ENCODE measurements at regions not wholly inside any gene's neighbourhood (a gene's known extent, or its start where the extent isn't known, plus 50 kb on each side); places are given as distances from the start of the nearest gene placed in this dataset.

GRCh38 chr10:120641695-120642094 is 184.7 kb downstream of the PLPP4 start:
- H3K4me3 ChIP-seq (ENCODE audit: low read depth in 1 of 3, low read length in 3 of 3): no peak overlapping the region
- WGBS, 3 donors: 37 to 71% (median 45%) methylated on average over 1 of the region's 1 CpG
- no peaks in the 10 kb centered on the region for H3K27me3 ChIP-seq (ENCODE audit: control insufficient read depth in 3 of 3, insufficient read depth in 3 of 3, low read length in 3 of 3)
- no peaks in the 10 kb centered on the region for H3K36me3 ChIP-seq (ENCODE audit: control insufficient read depth in 3 of 3, insufficient read depth in 2 of 3, low read depth in 1 of 3, low read length in 3 of 3)
- H3K9me3 ChIP-seq (ENCODE audit: control insufficient read depth in 2 of 2, insufficient read depth in 1 of 2, low read depth in 1 of 2, low read length in 1 of 2): no peaks in the 10 kb centered on the region
- FAIRE-seq: no peak
- H3K4me1 ChIP-seq (ENCODE audit: control insufficient read depth in 3 of 3, insufficient read depth in 2 of 3, low read depth in 1 of 3, low read length in 2 of 3): no peaks in the 10 kb centered on the region
- H3K27ac ChIP-seq (ENCODE audit: low read depth in 1 of 3, low read length in 2 of 3): no peak overlapping the region
- no peak for DNase-seq

GRCh38 chr10:120643351-120643750 is 186.3 kb downstream of the PLPP4 start:
- Histone ChIP-seq H3K4me1 (ENCODE audit: control insufficient read depth in 3 of 3, insufficient read depth in 2 of 3, low read depth in 1 of 3, low read length in 2 of 3) (no peaks in the 10 kb centered on the region), H3K27ac (ENCODE audit: low read depth in 1 of 3, low read length in 2 of 3) (no peak overlapping the region), H3K9me3 (ENCODE audit: control insufficient read depth in 2 of 2, insufficient read depth in 1 of 2, low read depth in 1 of 2, low read length in 1 of 2) (no peaks in the 10 kb centered on the region), H3K36me3 (ENCODE audit: control insufficient read depth in 3 of 3, insufficient read depth in 2 of 3, low read depth in 1 of 3, low read length in 3 of 3) (no peaks in the 10 kb centered on the region), H3K4me3 (ENCODE audit: low read depth in 1 of 3, low read length in 3 of 3) (no peak overlapping the region), H3K27me3 (ENCODE audit: control insufficient read depth in 3 of 3, insufficient read depth in 3 of 3, low read length in 3 of 3) (no peaks in the 10 kb centered on the region)
- WGBS, 3 donors: 65 to 70% (median 68%) methylated on average over 2 of the region's 2 CpGs
- FAIRE-seq: no peak
- no peak for DNase-seq

GRCh38 chr10:120644556-120645410 is 187.8 kb downstream of the PLPP4 start:
- WGBS, 3 donors: 25 to 51% (median 33%) methylated on average over 1 of the region's 1 CpG
- no peaks in the 10 kb centered on the region for H3K4me1 ChIP-seq (ENCODE audit: control insufficient read depth in 3 of 3, insufficient read depth in 2 of 3, low read depth in 1 of 3, low read length in 2 of 3)
- DNase-seq (no peak), FAIRE-seq (no peak)
- H3K27me3 ChIP-seq (ENCODE audit: control insufficient read depth in 3 of 3, insufficient read depth in 3 of 3, low read length in 3 of 3): no peaks in the 10 kb centered on the region
- H3K4me3 ChIP-seq (ENCODE audit: low read depth in 1 of 3, low read length in 3 of 3): no peak overlapping the region
- H3K9me3 ChIP-seq (ENCODE audit: control insufficient read depth in 2 of 2, insufficient read depth in 1 of 2, low read depth in 1 of 2, low read length in 1 of 2): no peaks in the 10 kb centered on the region
- no peaks in the 10 kb centered on the region for H3K36me3 ChIP-seq (ENCODE audit: control insufficient read depth in 3 of 3, insufficient read depth in 2 of 3, low read depth in 1 of 3, low read length in 3 of 3)
- no peak overlapping the region for H3K27ac ChIP-seq (ENCODE audit: low read depth in 1 of 3, low read length in 2 of 3)

- FAIRE-seq: no peak
- Histone ChIP-seq H3K27ac (ENCODE audit: low read depth in 1 of 3, low read length in 2 of 3) (no peak overlapping the region), H3K4me1 (ENCODE audit: control insufficient read depth in 3 of 3, insufficient read depth in 2 of 3, low read depth in 1 of 3, low read length in 2 of 3) (no peaks in the 10 kb centered on the region), H3K4me3 (ENCODE audit: low read depth in 1 of 3, low read length in 3 of 3) (no peak overlapping the region), H3K27me3 (ENCODE audit: control insufficient read depth in 3 of 3, insufficient read depth in 3 of 3, low read length in 3 of 3) (no peaks in the 10 kb centered on the region), H3K36me3 (ENCODE audit: control insufficient read depth in 3 of 3, insufficient read depth in 2 of 3, low read depth in 1 of 3, low read length in 3 of 3) (no peaks in the 10 kb centered on the region), H3K9me3 (ENCODE audit: control insufficient read depth in 2 of 2, insufficient read depth in 1 of 2, low read depth in 1 of 2, low read length in 1 of 2) (no peaks in the 10 kb centered on the region)
- WGBS, 3 donors: 67 to 78% (median 74%) methylated on average over 6 of the region's 6 CpGs
- DNase-seq: no peak
Observed at GRCh38 chr10:120646159-120646732, 189.2 kb downstream of the PLPP4 start.

GRCh38 chr10:120646738-120647456 is 189.9 kb downstream of the PLPP4 start:
- no peak for FAIRE-seq
- H3K4me1 ChIP-seq (ENCODE audit: control insufficient read depth in 3 of 3, insufficient read depth in 2 of 3, low read depth in 1 of 3, low read length in 2 of 3): no peaks in the 10 kb centered on the region
- DNase-seq: no peak
- no peaks in the 10 kb centered on the region for H3K36me3 ChIP-seq (ENCODE audit: control insufficient read depth in 3 of 3, insufficient read depth in 2 of 3, low read depth in 1 of 3, low read length in 3 of 3)
- H3K27ac ChIP-seq (ENCODE audit: low read depth in 1 of 3, low read length in 2 of 3): no peak overlapping the region
- H3K27me3 ChIP-seq (ENCODE audit: control insufficient read depth in 3 of 3, insufficient read depth in 3 of 3, low read length in 3 of 3): no peaks in the 10 kb centered on the region
- 85 to 87% (median 87%) methylated on average over 5 of the region's 5 CpGs for WGBS, 3 donors
- no peak overlapping the region for H3K4me3 ChIP-seq (ENCODE audit: low read depth in 1 of 3, low read length in 3 of 3)
- H3K9me3 ChIP-seq (ENCODE audit: control insufficient read depth in 2 of 2, insufficient read depth in 1 of 2, low read depth in 1 of 2, low read length in 1 of 2): no peaks in the 10 kb centered on the region

GRCh38 chr10:120650705-120651399 is 193.8 kb downstream of the PLPP4 start:
- Histone ChIP-seq H3K9me3 (ENCODE audit: control insufficient read depth in 2 of 2, insufficient read depth in 1 of 2, low read depth in 1 of 2, low read length in 1 of 2) (no peaks in the 10 kb centered on the region), H3K27me3 (ENCODE audit: control insufficient read depth in 3 of 3, insufficient read depth in 3 of 3, low read length in 3 of 3) (no peaks in the 10 kb centered on the region), H3K27ac (ENCODE audit: low read depth in 1 of 3, low read length in 2 of 3) (no peak overlapping the region), H3K4me1 (ENCODE audit: control insufficient read depth in 3 of 3, insufficient read depth in 2 of 3, low read depth in 1 of 3, low read length in 2 of 3) (no peaks in the 10 kb centered on the region), H3K36me3 (ENCODE audit: control insufficient read depth in 3 of 3, insufficient read depth in 2 of 3, low read depth in 1 of 3, low read length in 3 of 3) (no peaks in the 10 kb centered on the region), H3K4me3 (ENCODE audit: low read depth in 1 of 3, low read length in 3 of 3) (no peak overlapping the region)
- 64 to 77% (median 73%) methylated on average over 7 of the region's 7 CpGs for WGBS, 3 donors
- DNase-seq (no peak), FAIRE-seq (no peak)

GRCh38 chr10:120656107-120656506 is 195.1 kb upstream of the WDR11 start:
- no peak overlapping the region for H3K27ac ChIP-seq (ENCODE audit: low read depth in 1 of 3, low read length in 2 of 3)
- FAIRE-seq (no peak), DNase-seq (no peak)
- 60 to 81% (median 61%) methylated on average over 2 of the region's 2 CpGs for WGBS, 3 donors
- no peak overlapping the region for H3K4me3 ChIP-seq (ENCODE audit: low read depth in 1 of 3, low read length in 3 of 3)
- no peaks in the 10 kb centered on the region for H3K9me3 ChIP-seq (ENCODE audit: control insufficient read depth in 2 of 2, insufficient read depth in 1 of 2, low read depth in 1 of 2, low read length in 1 of 2)
- no peaks in the 10 kb centered on the region for H3K4me1 ChIP-seq (ENCODE audit: control insufficient read depth in 3 of 3, insufficient read depth in 2 of 3, low read depth in 1 of 3, low read length in 2 of 3)
- no peaks in the 10 kb centered on the region for H3K27me3 ChIP-seq (ENCODE audit: control insufficient read depth in 3 of 3, insufficient read depth in 3 of 3, low read length in 3 of 3)
- no peaks in the 10 kb centered on the region for H3K36me3 ChIP-seq (ENCODE audit: control insufficient read depth in 3 of 3, insufficient read depth in 2 of 3, low read depth in 1 of 3, low read length in 3 of 3)

GRCh38 chr10:120657371-120657770 is 193.8 kb upstream of the WDR11 start:
- H3K27me3 ChIP-seq (ENCODE audit: control insufficient read depth in 3 of 3, insufficient read depth in 3 of 3, low read length in 3 of 3): no peaks in the 10 kb centered on the region
- H3K27ac ChIP-seq (ENCODE audit: low read depth in 1 of 3, low read length in 2 of 3): no peak overlapping the region
- H3K36me3 ChIP-seq (ENCODE audit: control insufficient read depth in 3 of 3, insufficient read depth in 2 of 3, low read depth in 1 of 3, low read length in 3 of 3): no peaks in the 10 kb centered on the region
- FAIRE-seq (no peak), DNase-seq (no peak)
- no peaks in the 10 kb centered on the region for H3K9me3 ChIP-seq (ENCODE audit: control insufficient read depth in 2 of 2, insufficient read depth in 1 of 2, low read depth in 1 of 2, low read length in 1 of 2)
- 36 to 66% (median 37%) methylated on average over 3 of the region's 3 CpGs for WGBS, 3 donors
- no peaks in the 10 kb centered on the region for H3K4me1 ChIP-seq (ENCODE audit: control insufficient read depth in 3 of 3, insufficient read depth in 2 of 3, low read depth in 1 of 3, low read length in 2 of 3)
- no peak overlapping the region for H3K4me3 ChIP-seq (ENCODE audit: low read depth in 1 of 3, low read length in 3 of 3)
